ENCODE measurements at regions not wholly inside any gene's neighbourhood (a gene's known extent, or its start where the extent isn't known, plus 50 kb on each side); places are given as distances from the start of the nearest gene placed in this dataset.

DNA sequence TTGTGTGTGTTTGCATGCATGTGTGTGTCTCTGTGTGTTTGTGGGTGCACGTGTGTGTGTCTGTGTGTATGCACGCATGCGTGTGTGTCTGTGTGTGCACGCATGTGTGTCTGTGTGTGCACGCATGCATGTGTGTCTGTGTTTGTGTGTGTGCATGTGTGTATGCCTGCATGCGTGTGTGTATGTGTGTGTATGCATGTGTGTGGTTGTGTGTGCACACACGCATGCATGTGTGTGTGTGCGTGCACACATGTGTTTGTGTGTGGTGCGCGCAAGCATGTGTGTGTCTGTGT lies 239.9 kb upstream of the TNRC6C start:
- no peaks in the 10 kb centered on the region for H3K36me3 ChIP-seq (ENCODE audit: control insufficient read depth in 2 of 2, extremely low read depth in 1 of 2, insufficient read depth in 1 of 2, low read length in 1 of 2)
- no peaks in the 10 kb centered on the region for H3K4me1 ChIP-seq (ENCODE audit: control insufficient read depth in 1 of 2, extremely low read depth in 1 of 2, insufficient read depth in 2 of 2, low read length in 2 of 2)
- DNase-seq (no peak), ATAC-seq (replicated peaks in 1 of 4) (no peak)
- H3K9me3 Mint-ChIP-seq: peaks cover 0 to 13% (median 0%) of the 10 kb centered on the region in 3 donors
- H3K36me3 Mint-ChIP-seq: no peaks in the 10 kb centered on the region
- ChIA-PET POLR2A (no interaction called here), CTCF (no interaction called here)
- H3K4me1 Mint-ChIP-seq: no peaks in the 10 kb centered on the region
- no peak overlapping the region for H3K27ac Mint-ChIP-seq
- WGBS (ENCODE audit: insufficient coverage): 88% methylated on average over 10 of the region's 10 CpGs
- H3K4me3 ChIP-seq (ENCODE audit: control insufficient read depth in 1 of 2, extremely low read depth in 1 of 2, low read length in 1 of 2): no peak overlapping the region
- peaks cover 2 to 7% of the 10 kb centered on the region in 2 donors for H3K27me3 Mint-ChIP-seq
- peaks cover 0 to 3% of the 10 kb centered on the region in 2 experiments for H3K27me3 ChIP-seq (replicated peaks in 1 of 2; ENCODE audit: control insufficient read depth in 2 of 2, extremely low read depth in 1 of 2, insufficient read depth in 2 of 2, low read length in 1 of 2)
- no peak overlapping the region for H3K4me3 Mint-ChIP-seq
- no peak overlapping the region for H3K27ac ChIP-seq (ENCODE audit: low read length)
- no peaks in the 10 kb centered on the region for H3K9me3 ChIP-seq

DNA sequence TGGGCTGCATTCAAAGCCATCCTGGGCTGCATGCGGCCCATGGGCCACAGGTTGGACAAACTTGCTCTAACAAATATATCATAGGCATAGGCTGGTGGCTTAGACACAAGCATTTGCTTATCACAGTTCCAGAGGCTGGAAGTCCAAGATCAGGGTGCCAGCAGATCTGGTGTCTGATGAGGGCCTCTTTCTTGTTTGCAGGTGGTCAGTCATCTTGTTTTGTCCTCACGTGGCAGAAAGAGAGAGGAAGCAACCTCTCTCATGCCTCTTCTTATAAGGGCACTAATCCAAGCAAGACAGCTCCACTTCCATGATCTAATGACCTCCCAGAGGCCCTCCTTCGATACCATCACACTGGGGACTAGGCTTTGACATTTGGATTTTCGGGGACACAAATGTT lies 238.7 kb upstream of the TNRC6C start:
- H3K4me3 Mint-ChIP-seq: no peak overlapping the region
- no peaks in the 10 kb centered on the region for H3K4me1 Mint-ChIP-seq
- H3K27me3 Mint-ChIP-seq: peaks cover 2 to 7% of the 10 kb centered on the region in 2 donors
- no peak for DNase-seq
- ATAC-seq (replicated peaks in 1 of 4): no peak
- H3K4me1 ChIP-seq (ENCODE audit: control insufficient read depth in 1 of 2, extremely low read depth in 1 of 2, insufficient read depth in 2 of 2, low read length in 2 of 2): no peaks in the 10 kb centered on the region
- no peaks in the 10 kb centered on the region for H3K36me3 Mint-ChIP-seq
- WGBS (ENCODE audit: insufficient coverage): 81% methylated on average over 3 of the region's 4 CpGs
- no peak overlapping the region for H3K27ac ChIP-seq (ENCODE audit: low read length)
- no peaks in the 10 kb centered on the region for H3K9me3 ChIP-seq
- ChIA-PET POLR2A (interaction anchor here in 1 of 2 donors (0.6 kb wide), 2 partner anchors 53 to 244 kb away, joined by 4 read pairs; no protein-coding TSS in a partner anchor), CTCF (interaction anchor here in 1 of 2 donors (0.7 kb wide), 1 partner anchor 118 kb away, joined by 3 read pairs; no protein-coding TSS in a partner anchor)
- no peak overlapping the region for H3K27ac Mint-ChIP-seq
- peaks cover 0 to 4% (median 0%) of the 10 kb centered on the region in 3 donors for H3K9me3 Mint-ChIP-seq
- H3K36me3 ChIP-seq (ENCODE audit: control insufficient read depth in 2 of 2, extremely low read depth in 1 of 2, insufficient read depth in 1 of 2, low read length in 1 of 2): no peaks in the 10 kb centered on the region
- H3K4me3 ChIP-seq (ENCODE audit: control insufficient read depth in 1 of 2, extremely low read depth in 1 of 2, low read length in 1 of 2): no peak overlapping the region
- H3K27me3 ChIP-seq (replicated peaks in 1 of 2; ENCODE audit: control insufficient read depth in 2 of 2, extremely low read depth in 1 of 2, insufficient read depth in 2 of 2, low read length in 1 of 2): peaks cover 0 to 4% of the 10 kb centered on the region in 2 experiments

DNA sequence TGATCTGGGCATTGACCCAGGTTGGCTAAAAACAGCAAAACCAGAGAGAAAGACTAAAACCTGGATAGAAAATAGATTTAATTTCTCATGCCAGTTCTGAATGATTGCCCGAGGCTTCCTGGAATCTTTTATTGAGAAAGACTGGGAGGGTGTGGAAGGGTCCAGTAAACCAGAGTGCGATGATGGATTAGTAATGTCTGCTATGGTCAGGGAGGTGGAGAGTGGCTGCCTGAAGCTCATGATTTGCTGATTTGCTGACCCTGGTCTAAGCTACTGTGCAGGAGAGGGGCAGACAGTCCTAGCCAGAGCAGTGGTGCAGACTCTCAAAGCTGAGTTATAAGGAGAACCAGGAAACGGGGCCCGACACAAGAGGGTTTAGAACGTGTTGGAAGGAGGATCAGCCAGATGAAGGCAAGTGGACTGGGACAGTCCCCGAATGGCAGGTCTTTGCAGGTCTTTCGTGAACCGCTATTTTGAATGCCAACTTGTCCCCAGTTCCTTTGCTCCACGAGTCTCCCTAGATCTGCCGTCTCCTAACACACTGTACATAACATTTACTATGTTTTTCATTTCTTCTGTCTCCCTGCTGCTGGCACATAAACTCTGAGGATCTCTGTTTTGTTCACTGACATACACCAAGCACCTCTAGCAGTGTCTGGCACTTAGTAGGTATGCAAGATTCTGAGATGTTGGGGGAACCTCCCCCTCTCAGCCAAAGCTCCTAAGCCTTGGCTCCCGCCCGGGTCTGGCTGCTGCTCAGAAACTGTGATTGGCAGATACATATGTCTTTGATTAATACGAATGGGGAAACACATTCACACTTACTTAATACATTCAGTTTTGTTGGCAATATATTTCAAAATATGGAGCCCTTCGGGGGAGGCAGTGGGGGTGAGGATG lies 237.3 kb upstream of the TNRC6C start:
- no peaks in the 10 kb centered on the region for H3K36me3 Mint-ChIP-seq
- CTCF ChIA-PET: no interaction called here
- H3K9me3 Mint-ChIP-seq: no peaks in the 10 kb centered on the region
- H3K4me1 Mint-ChIP-seq: no peaks in the 10 kb centered on the region
- ATAC-seq (replicated peaks in 1 of 4): no peak
- peaks cover 0 to 7% of the 10 kb centered on the region in 2 donors for H3K27me3 Mint-ChIP-seq
- H3K4me1 ChIP-seq (ENCODE audit: control insufficient read depth in 1 of 2, extremely low read depth in 1 of 2, insufficient read depth in 2 of 2, low read length in 2 of 2): no peaks in the 10 kb centered on the region
- no peak overlapping the region for H3K27ac Mint-ChIP-seq
- no peaks in the 10 kb centered on the region for H3K36me3 ChIP-seq (ENCODE audit: control insufficient read depth in 2 of 2, extremely low read depth in 1 of 2, insufficient read depth in 1 of 2, low read length in 1 of 2)
- POLR2A ChIA-PET: no interaction called here
- 92% methylated on average over 8 of the region's 14 CpGs for WGBS (ENCODE audit: insufficient coverage)
- H3K4me3 Mint-ChIP-seq: no peak overlapping the region
- no peaks in the 10 kb centered on the region for H3K9me3 ChIP-seq
- no peak overlapping the region for H3K4me3 ChIP-seq (ENCODE audit: control insufficient read depth in 1 of 2, extremely low read depth in 1 of 2, low read length in 1 of 2)
- peaks cover 0 to 15% of the 10 kb centered on the region in 2 experiments for H3K27me3 ChIP-seq (replicated peaks in 1 of 2; ENCODE audit: control insufficient read depth in 2 of 2, extremely low read depth in 1 of 2, insufficient read depth in 2 of 2, low read length in 1 of 2)
- no peak overlapping the region for H3K27ac ChIP-seq (ENCODE audit: low read length)
- DNase-seq: peak in 1 of 35 experiments; percentile 14

DNA sequence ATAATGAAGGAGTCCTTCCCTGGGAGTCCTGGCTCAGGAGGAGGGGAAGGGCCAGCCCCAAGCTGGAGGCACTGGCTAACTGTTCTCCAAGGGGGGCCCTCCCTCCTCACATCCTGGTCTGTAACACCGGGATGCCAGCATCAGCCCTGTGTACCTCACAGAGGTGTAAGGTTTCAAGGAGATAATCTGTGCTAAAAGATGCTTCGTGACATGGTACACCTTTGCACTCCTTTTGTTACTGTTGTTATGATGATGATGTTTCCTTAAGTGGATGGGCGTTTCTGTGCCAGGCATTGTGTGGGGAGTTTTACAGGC lies 236.7 kb upstream of the TNRC6C start:
- Mint-ChIP-seq H3K4me3 (no peak overlapping the region), H3K27me3 (peaks cover 0 to 7% of the 10 kb centered on the region in 2 donors), H3K9me3 (no peaks in the 10 kb centered on the region), H3K36me3 (no peaks in the 10 kb centered on the region), H3K4me1 (no peaks in the 10 kb centered on the region), H3K27ac (no peak overlapping the region)
- CTCF ChIA-PET: no interaction called here
- no peak overlapping the region for H3K4me3 ChIP-seq (ENCODE audit: control insufficient read depth in 1 of 2, extremely low read depth in 1 of 2, low read length in 1 of 2)
- 50% methylated on average over 1 of the region's 3 CpGs for WGBS (ENCODE audit: insufficient coverage)
- H3K4me1 ChIP-seq (ENCODE audit: control insufficient read depth in 1 of 2, extremely low read depth in 1 of 2, insufficient read depth in 2 of 2, low read length in 2 of 2): no peaks in the 10 kb centered on the region
- H3K27ac ChIP-seq (ENCODE audit: low read length): no peak overlapping the region
- H3K27me3 ChIP-seq (replicated peaks in 1 of 2; ENCODE audit: control insufficient read depth in 2 of 2, extremely low read depth in 1 of 2, insufficient read depth in 2 of 2, low read length in 1 of 2): peaks cover 0 to 21% of the 10 kb centered on the region in 2 experiments
- POLR2A ChIA-PET: no interaction called here
- no peaks in the 10 kb centered on the region for H3K36me3 ChIP-seq (ENCODE audit: control insufficient read depth in 2 of 2, extremely low read depth in 1 of 2, insufficient read depth in 1 of 2, low read length in 1 of 2)
- DNase-seq (no peak), ATAC-seq (replicated peaks in 1 of 4) (no peak)
- H3K9me3 ChIP-seq: no peaks in the 10 kb centered on the region

DNA sequence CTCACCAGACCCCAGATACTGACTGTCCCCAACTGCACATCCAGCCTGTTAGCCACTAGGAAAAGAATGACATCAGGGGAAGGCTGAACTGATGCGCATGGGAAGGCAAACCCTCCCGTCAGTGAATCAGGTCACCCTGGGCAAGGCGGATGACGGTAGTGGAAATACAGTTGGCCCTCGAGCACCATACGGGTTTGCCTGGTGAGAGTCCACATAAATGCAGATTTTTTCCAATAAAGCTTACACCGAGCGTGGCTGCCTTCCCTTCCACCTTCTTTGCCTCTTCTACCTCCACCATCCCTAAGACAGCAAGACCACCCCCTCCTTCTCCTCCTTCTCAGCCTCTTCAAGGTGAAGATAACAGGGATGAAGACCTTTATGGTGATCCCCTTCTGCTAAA lies 236.1 kb upstream of the TNRC6C start:
- no peak overlapping the region for H3K27ac ChIP-seq (ENCODE audit: low read length)
- peaks cover 0 to 1% (median under 1%) of the 10 kb centered on the region in 3 donors for H3K4me1 Mint-ChIP-seq
- ChIA-PET POLR2A (no interaction called here), CTCF (no interaction called here)
- H3K27ac Mint-ChIP-seq: no peak overlapping the region
- 100% methylated on average over 4 of the region's 8 CpGs for WGBS (ENCODE audit: insufficient coverage)
- peaks cover 0 to 23% of the 10 kb centered on the region in 2 experiments for H3K27me3 ChIP-seq (replicated peaks in 1 of 2; ENCODE audit: control insufficient read depth in 2 of 2, extremely low read depth in 1 of 2, insufficient read depth in 2 of 2, low read length in 1 of 2)
- ATAC-seq (replicated peaks in 1 of 4) (no peak), DNase-seq (no peak)
- no peak overlapping the region for H3K4me3 ChIP-seq (ENCODE audit: control insufficient read depth in 1 of 2, extremely low read depth in 1 of 2, low read length in 1 of 2)
- H3K36me3 Mint-ChIP-seq: no peaks in the 10 kb centered on the region
- H3K27me3 Mint-ChIP-seq: peaks cover 0 to 7% of the 10 kb centered on the region in 2 donors
- no peaks in the 10 kb centered on the region for H3K9me3 Mint-ChIP-seq
- H3K4me3 Mint-ChIP-seq: no peak overlapping the region
- peaks cover 0 to 3% of the 10 kb centered on the region in 2 experiments for H3K4me1 ChIP-seq (ENCODE audit: control insufficient read depth in 1 of 2, extremely low read depth in 1 of 2, insufficient read depth in 2 of 2, low read length in 2 of 2)
- no peaks in the 10 kb centered on the region for H3K9me3 ChIP-seq
- H3K36me3 ChIP-seq (ENCODE audit: control insufficient read depth in 2 of 2, extremely low read depth in 1 of 2, insufficient read depth in 1 of 2, low read length in 1 of 2): no peaks in the 10 kb centered on the region

DNA sequence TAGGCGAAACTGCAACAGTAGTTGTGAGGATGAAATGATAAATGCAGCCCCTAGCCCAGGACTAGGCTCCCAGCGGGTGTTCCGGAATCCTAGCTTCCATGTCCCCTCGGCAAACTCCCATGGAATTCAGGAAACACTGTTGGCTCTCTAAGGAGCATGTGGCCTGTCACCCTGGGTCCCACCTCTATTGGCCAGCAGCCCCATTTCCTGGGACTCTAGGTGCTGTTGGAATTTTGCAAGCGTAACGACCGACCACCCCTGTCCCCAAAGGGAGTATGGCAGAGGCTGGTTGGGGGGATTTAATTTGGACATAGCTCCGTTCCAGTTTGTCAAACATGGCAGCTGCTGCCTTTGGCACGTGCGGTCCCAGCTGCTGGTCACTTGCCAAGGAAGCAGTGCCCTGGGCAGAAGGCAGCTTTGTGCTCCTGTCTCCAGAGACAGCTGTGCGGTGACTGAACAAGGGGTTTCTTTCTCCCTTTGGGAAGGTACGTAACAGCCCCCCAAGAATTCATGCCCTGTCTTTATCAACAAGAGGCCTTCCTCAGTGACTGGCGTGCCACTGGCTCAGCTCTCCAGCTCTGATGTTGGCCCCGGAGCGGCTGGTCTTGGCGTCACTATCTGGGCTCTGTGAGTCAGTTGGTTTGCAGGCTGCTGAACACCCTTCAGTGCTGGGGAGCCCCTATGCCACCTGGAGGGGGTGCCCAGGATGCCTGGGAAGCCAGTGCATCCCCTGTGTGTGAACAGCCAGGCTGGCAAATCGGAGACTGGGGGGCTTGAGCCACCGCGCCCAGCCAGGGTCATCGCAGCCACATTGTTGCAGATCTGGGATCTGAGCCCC lies 235.2 kb upstream of the TNRC6C start:
- Mint-ChIP-seq H3K27ac (no peak overlapping the region), H3K9me3 (no peaks in the 10 kb centered on the region), H3K4me3 (no peak overlapping the region), H3K27me3 (peaks cover 0 to 5% of the 10 kb centered on the region in 2 donors), H3K4me1 (peaks cover 2 to 6% (median 3%) of the 10 kb centered on the region in 3 donors), H3K36me3 (no peaks in the 10 kb centered on the region)
- WGBS (ENCODE audit: insufficient coverage): 93% methylated on average over 19 of the region's 20 CpGs
- H3K4me1 ChIP-seq (ENCODE audit: control insufficient read depth in 1 of 2, extremely low read depth in 1 of 2, insufficient read depth in 2 of 2, low read length in 2 of 2): peaks cover 0 to 4% of the 10 kb centered on the region in 2 experiments
- DNase-seq (no peak), ATAC-seq (replicated peaks in 1 of 4) (no peak)
- no peak overlapping the region for H3K4me3 ChIP-seq (ENCODE audit: control insufficient read depth in 1 of 2, extremely low read depth in 1 of 2, low read length in 1 of 2)
- H3K9me3 ChIP-seq: no peaks in the 10 kb centered on the region
- ChIA-PET CTCF (no interaction called here), POLR2A (no interaction called here)
- no peak overlapping the region for H3K27ac ChIP-seq (ENCODE audit: low read length)
- peaks cover 0 to 23% of the 10 kb centered on the region in 2 experiments for H3K27me3 ChIP-seq (replicated peaks in 1 of 2; ENCODE audit: control insufficient read depth in 2 of 2, extremely low read depth in 1 of 2, insufficient read depth in 2 of 2, low read length in 1 of 2)
- no peaks in the 10 kb centered on the region for H3K36me3 ChIP-seq (ENCODE audit: control insufficient read depth in 2 of 2, extremely low read depth in 1 of 2, insufficient read depth in 1 of 2, low read length in 1 of 2)
